D721Med (cell line): ENCODE measurements at regions not wholly inside any gene's neighbourhood (a gene's known extent, or its start where the extent isn't known, plus 50 kb on each side); places are given as distances from the start of the nearest gene placed in this dataset.

Experiments used
- DNase-seq: peaks from one replicate; pipeline ENCODE4 v3.0.0; 2011; ENCODE audit warnings: low spot score; ENCODE audit not compliant: insufficient read length
- FAIRE-seq: peaks from 2 replicates; lab custom pipeline; 2011; peaks lifted over from hg19 to GRCh38; lab: Jason Lieb, UNC
- CTCF ChIP-seq: IDR thresholded peaks from 2 replicates; pipeline ENCODE4 v1.5.1; 2012; ENCODE audit warnings: mild to moderate bottlenecking, control low read depth; ENCODE audit not compliant: insufficient read depth; ENCODE audit errors: missing control alignments

GRCh38 chr2:234376229-234376628 is 120.7 kb downstream of the ARL4C start:
- DNase-seq (no peak), FAIRE-seq (no peak)
- no peak for TF ChIP-seq CTCF

GRCh38 chr2:234375176-234375880 is 121.6 kb downstream of the ARL4C start:
- DNase-seq: no peak
- no peak for TF ChIP-seq CTCF
- FAIRE-seq: no peak

GRCh38 chr2:234374736-234375135 is 122.1 kb downstream of the ARL4C start:
- FAIRE-seq (no peak), DNase-seq (no peak)
- no peak for TF ChIP-seq CTCF

GRCh38 chr2:234374150-234374508 is 122.8 kb downstream of the ARL4C start:
- no peak for TF ChIP-seq CTCF
- FAIRE-seq: no peak
- no peak for DNase-seq

- TF ChIP-seq CTCF: no peak
- no peak for FAIRE-seq
- DNase-seq: no peak
Observed at GRCh38 chr2:234373481-234374149, 123.3 kb downstream of the ARL4C start.

GRCh38 chr2:234373060-234373459 is 123.8 kb downstream of the ARL4C start:
- FAIRE-seq: no peak

More at GRCh38 chr2:234373060-234373459, 123.8 kb downstream of the ARL4C start:
- no peak for TF ChIP-seq CTCF
- DNase-seq: no peak
